ENCODE measurements at regions not wholly inside any gene's neighbourhood (a gene's known extent, or its start where the extent isn't known, plus 50 kb on each side); places are given as distances from the start of the nearest gene placed in this dataset.

GRCh38 chr6:134821928-134822864 is 127.7 kb downstream of the ALDH8A1 start:
- no peak for DNase-seq (ENCODE audit: low spot score)
- TF ChIP-seq, protein P1, sequence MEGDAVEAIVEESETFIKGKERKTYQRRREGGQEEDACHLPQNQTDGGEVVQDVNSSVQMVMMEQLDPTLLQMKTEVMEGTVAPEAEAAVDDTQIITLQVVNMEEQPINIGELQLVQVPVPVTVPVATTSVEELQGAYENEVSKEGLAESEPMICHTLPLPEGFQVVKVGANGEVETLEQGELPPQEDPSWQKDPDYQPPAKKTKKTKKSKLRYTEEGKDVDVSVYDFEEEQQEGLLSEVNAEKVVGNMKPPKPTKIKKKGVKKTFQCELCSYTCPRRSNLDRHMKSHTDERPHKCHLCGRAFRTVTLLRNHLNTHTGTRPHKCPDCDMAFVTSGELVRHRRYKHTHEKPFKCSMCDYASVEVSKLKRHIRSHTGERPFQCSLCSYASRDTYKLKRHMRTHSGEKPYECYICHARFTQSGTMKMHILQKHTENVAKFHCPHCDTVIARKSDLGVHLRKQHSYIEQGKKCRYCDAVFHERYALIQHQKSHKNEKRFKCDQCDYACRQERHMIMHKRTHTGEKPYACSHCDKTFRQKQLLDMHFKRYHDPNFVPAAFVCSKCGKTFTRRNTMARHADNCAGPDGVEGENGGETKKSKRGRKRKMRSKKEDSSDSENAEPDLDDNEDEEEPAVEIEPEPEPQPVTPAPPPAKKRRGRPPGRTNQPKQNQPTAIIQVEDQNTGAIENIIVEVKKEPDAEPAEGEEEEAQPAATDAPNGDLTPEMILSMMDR (IDR thresholded peaks at IDR 0.05; ENCODE audit: extremely low read depth, missing control alignments), result no peak

- no peak for DNase-seq (ENCODE audit: low spot score)
- TF ChIP-seq, protein P1 (IDR thresholded peaks at IDR 0.05; ENCODE audit: extremely low read depth, missing control alignments), result no peak
Observed at GRCh38 chr6:134821397-134821796, 128.5 kb downstream of the ALDH8A1 start.

DNA sequence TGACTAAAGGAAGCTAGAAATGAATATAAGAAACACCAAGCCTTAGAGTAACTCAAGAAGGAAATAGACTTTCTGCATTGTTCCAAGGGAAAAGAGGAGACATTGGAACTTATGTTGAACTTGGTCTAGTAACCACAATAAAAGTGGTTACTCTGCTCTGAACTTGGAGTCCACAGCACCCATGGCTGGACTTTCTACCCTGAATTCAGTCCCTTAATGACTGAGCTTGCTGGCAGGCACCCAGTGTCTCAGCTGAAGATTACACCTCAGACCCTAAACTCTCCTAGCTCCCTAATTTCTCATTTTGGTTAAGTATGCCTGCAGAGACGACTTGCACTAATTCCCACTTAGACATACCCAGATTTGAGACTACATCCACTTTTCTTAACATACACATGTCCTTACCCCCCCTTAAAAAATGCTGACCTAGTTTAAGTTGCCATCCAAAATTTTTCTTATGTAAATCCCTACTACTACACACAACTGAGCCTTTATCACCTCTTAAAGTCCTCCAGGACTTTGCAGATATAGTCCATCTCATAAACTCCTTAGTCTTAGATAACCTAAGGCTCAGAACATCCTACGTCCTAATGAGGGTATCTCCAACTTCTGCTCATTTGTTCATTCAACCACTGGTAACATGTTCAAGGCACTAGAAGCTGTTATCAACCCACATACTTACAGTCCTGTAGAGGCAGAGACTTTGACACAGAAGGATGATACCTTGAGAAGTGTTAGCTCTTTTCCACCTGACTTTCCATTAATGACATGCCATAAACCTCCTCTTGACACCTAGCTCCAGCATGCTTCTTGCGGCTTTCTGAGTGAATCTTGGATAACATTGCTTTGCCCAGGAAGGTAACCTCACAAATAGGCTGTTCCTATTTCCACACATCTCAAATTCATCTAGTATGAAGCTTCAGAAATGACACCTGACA is 129.8 kb downstream of the ALDH8A1 start:
- no peak for DNase-seq (ENCODE audit: low spot score)
- TF ChIP-seq, protein P1 (IDR thresholded peaks at IDR 0.05; ENCODE audit: extremely low read depth, missing control alignments), result no peak

DNA sequence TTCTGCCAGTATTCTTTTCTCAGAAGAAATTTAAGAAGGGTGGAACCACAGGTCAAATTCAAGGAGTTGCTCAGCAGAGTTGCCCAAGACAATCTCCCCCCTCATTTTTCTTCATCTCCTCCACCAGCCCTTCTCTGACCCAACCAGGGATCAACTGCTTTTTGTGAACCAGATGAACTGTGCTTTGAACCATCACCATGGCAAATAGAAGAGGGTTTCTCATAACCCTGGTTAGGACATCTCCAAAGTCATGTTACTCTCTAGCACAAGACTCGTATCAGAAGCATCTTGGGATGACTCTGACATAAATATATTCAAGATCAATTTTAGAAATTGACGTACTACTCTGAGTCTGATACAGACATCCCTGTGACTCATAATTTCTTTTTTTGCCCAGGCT is 130.7 kb downstream of the ALDH8A1 start:
- no peak for DNase-seq (ENCODE audit: low spot score)

DNA sequence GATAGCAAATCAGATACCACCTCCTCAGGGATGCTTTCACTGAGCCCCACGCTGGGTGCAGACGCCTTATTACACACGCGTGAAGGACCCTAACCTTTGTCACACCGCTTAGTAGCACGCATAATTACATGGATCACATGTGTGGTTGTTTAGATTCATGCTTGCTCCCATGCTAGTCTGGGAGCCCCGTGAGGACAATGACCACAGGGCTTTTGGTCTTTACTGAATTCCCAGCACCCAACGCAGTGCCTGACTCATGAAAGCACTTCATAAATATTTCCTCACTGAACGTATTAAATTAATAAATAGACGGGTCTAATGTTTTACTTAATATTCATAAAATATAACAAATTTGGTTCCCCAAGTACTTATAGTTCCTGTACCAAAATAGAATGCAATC is 132.5 kb downstream of the ALDH8A1 start:
- TF ChIP-seq, protein P1 (IDR thresholded peaks at IDR 0.05; ENCODE audit: extremely low read depth, missing control alignments), result no peak
- DNase-seq (ENCODE audit: low spot score), result no peak

More for the DNA sequence above, 130.7 kb downstream of the ALDH8A1 start:
- TF ChIP-seq, protein P1 (IDR thresholded peaks at IDR 0.05; ENCODE audit: extremely low read depth, missing control alignments), result no peak

DNA sequence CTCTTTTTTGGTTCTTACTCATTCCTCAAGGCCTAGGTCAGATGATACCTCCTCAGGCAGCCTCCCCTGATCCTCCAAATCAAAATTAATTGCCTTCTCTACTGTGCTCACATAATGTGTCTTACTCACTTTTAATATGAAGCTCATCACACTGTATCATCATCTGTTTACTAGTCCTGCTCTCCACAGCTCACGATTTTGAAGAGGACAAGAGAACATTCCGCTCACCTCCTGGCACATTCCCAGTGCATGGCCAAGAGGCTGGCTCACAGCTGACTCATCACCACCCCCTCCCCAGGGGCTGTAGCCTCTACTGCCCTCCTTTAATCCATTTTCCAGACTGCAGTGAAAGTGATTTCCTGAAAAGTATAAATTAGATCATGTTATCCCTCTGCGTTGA is 133.1 kb downstream of the ALDH8A1 start:
- TF ChIP-seq, protein P1 (IDR thresholded peaks at IDR 0.05; ENCODE audit: extremely low read depth, missing control alignments), result no peak
- DNase-seq (ENCODE audit: low spot score), result no peak
